ENCODE measurements at regions not wholly inside any gene's neighbourhood (a gene's known extent, or its start where the extent isn't known, plus 50 kb on each side); places are given as distances from the start of the nearest gene placed in this dataset.

- TF ChIP-seq POLR2A (IDR thresholded peaks at IDR 0.05) (no peak), CTCF (IDR thresholded peaks at IDR 0.05) (no peak)
These were observed 231.2 kb downstream of the C12orf75 start for GRCh38 chr12:105561546-105562198.
